H1 (cell line): ENCODE measurements at regions not wholly inside any gene's neighbourhood (a gene's known extent, or its start where the extent isn't known, plus 50 kb on each side); places are given as distances from the start of the nearest gene placed in this dataset.

ENCODE experiments used
- CTCF ChIA-PET: fragments of 300-600 bp; sonication (Branson Sonifier 250); formaldehyde crosslinking; loops from one replicate; lab custom pipeline; 2021; ENCODE audit not compliant: partially characterized antibody; lab: Charles Lee
- POLR2A ChIA-PET: fragments of 300-600 bp; sonication (Branson Sonifier 250); formaldehyde crosslinking; loops from one replicate; lab custom pipeline; 2021; ENCODE audit warnings: inconsistent platforms; ENCODE audit not compliant: partially characterized antibody; lab: Charles Lee
- DNase-seq, 2 experiments: peaks; one replicate each; pipeline versions ENCODE4 v3.0.0 to v3.0.0-alpha.2; 2010 to 2022; ENCODE audit warnings: low spot score in 2 of 2, low read depth in 1 of 2, mixed read lengths in 1 of 2
- FAIRE-seq: peaks from 2 replicates; lab custom pipeline; 2011; peaks lifted over from hg19 to GRCh38; lab: Jason Lieb, UNC
- H2AFZ ChIP-seq: 2 replicates; pipeline ENCODE4 v1.8.1; 2012; ENCODE audit warnings: low read length, inconsistent platforms
- H2AK5ac ChIP-seq: 2 replicates; pipeline ENCODE4 v1.6.1; 2013; ENCODE audit warnings: low read depth, low read length
- H2BK120ac ChIP-seq: replicated peaks from 2 replicates; pipeline ENCODE3; 2013; ENCODE audit warnings: low read depth, low read length, inconsistent platforms
- H2BK12ac ChIP-seq: 2 replicates; pipeline ENCODE4 v1.6.1; 2013; ENCODE audit warnings: low read depth, low read length
- H2BK15ac ChIP-seq: 2 replicates; pipeline ENCODE4 v1.6.1; 2013; ENCODE audit warnings: low read length
- H2BK20ac ChIP-seq: 2 replicates; pipeline ENCODE4 v1.6.1; 2013; ENCODE audit warnings: low read length
- H2BK5ac ChIP-seq: 2 replicates; pipeline ENCODE4 v1.6.1; 2013; ENCODE audit warnings: low read depth, low read length
- H3K14ac ChIP-seq: 2 replicates; pipeline ENCODE4 v1.6.1; 2013; ENCODE audit warnings: inconsistent platforms; ENCODE audit not compliant: insufficient read length
- H3K18ac ChIP-seq: 2 replicates; pipeline ENCODE4 v1.6.1; 2013; ENCODE audit warnings: low read length; ENCODE audit errors: extremely low read depth
- H3K23ac ChIP-seq: 2 replicates; pipeline ENCODE4 v1.6.1; 2013; ENCODE audit warnings: inconsistent platforms; ENCODE audit not compliant: insufficient read length
- H3K23me2 ChIP-seq: 2 replicates; pipeline ENCODE4 v1.6.1; 2013; ENCODE audit warnings: low read depth, low read length
- H3K27ac ChIP-seq: 2 replicates; pipeline ENCODE4 v1.6.1; 2011; ENCODE audit warnings: low read depth, low read length, inconsistent platforms
- H3K27me3 ChIP-seq, 4 experiments: replicated peaks in 1 of 4; 1 replicate in 1 of 4; 2 replicates in 3 of 4; pipeline versions ENCODE4 v1.6.1 to v1.8.1; 2011 to 2013; ENCODE audit warnings: low read length in 3 of 4, mild to moderate bottlenecking in 3 of 4, inconsistent platforms in 2 of 4, mixed read lengths in 2 of 4, moderate library complexity in 1 of 4; ENCODE audit not compliant: control insufficient read depth in 3 of 4, insufficient read depth in 3 of 4; ENCODE audit errors: extremely low read depth in 1 of 4
- H3K36me3 ChIP-seq, 4 experiments: 2 replicates each; pipeline versions ENCODE4 v1.6.1 to v1.8.1; 2011 to 2013; ENCODE audit warnings: mild to moderate bottlenecking in 4 of 4, low read length in 3 of 4, moderate library complexity in 2 of 4, control low read depth in 1 of 4, inconsistent platforms in 1 of 4; ENCODE audit not compliant: insufficient read depth in 4 of 4, control insufficient read depth in 2 of 4
- H3K4ac ChIP-seq: replicated peaks from 2 replicates; pipeline ENCODE3; 2013; ENCODE audit warnings: low read length, low read depth, mixed read lengths, inconsistent platforms; ENCODE audit not compliant: insufficient read length
- H3K4me1 ChIP-seq, 4 experiments: replicated peaks in 1 of 4; 1 replicate in 1 of 4; 2 replicates in 3 of 4; pipeline versions ENCODE4 v1.6.1 to v1.8.1; 2011 to 2013; ENCODE audit warnings: low read length in 3 of 4, inconsistent platforms in 2 of 4, mixed read lengths in 1 of 4; ENCODE audit not compliant: insufficient read depth in 4 of 4, control insufficient read depth in 3 of 4
- H3K4me2 ChIP-seq, 2 experiments: 2 replicates each; pipeline versions ENCODE4 v1.6.1 to v1.8.1; 2011 to 2013; ENCODE audit warnings: low read depth in 2 of 2, low read length in 2 of 2, control low read depth in 1 of 2, inconsistent platforms in 1 of 2, mild to moderate bottlenecking in 1 of 2; ENCODE audit not compliant: insufficient read depth in 1 of 2
- H3K4me3 ChIP-seq, 4 experiments: fragments of 200-600, 300-600 bp in 1 of 4; sonication (generic), shearing (Covaris generic), sonication (Bioruptor Twin) in 1 of 4; 2 replicates each; pipeline versions ENCODE4 v1.5.1 to v1.8.1; 2011 to 2016; ENCODE audit warnings: low read length in 4 of 4, low read depth in 3 of 4, control low read depth in 2 of 4, inconsistent platforms in 2 of 4, mild to moderate bottlenecking in 2 of 4, mixed read lengths in 1 of 4, moderate library complexity in 1 of 4; ENCODE audit not compliant: insufficient read depth in 2 of 4; ENCODE audit errors: extremely low read depth in 1 of 4
- H3K56ac ChIP-seq: replicated peaks from 2 replicates; pipeline ENCODE3; 2013; ENCODE audit warnings: low read depth, mild to moderate bottlenecking, mixed read lengths, low read length, inconsistent platforms; ENCODE audit not compliant: insufficient read length
- H3K79me1 ChIP-seq: 2 replicates; pipeline ENCODE4 v1.6.1; 2013; ENCODE audit warnings: low read depth, low read length, control low read depth
- H3K79me2 ChIP-seq, 2 experiments: 2 replicates each; pipeline versions ENCODE4 v1.6.1 to v1.8.1; 2012 to 2013; ENCODE audit warnings: low read length in 2 of 2, mild to moderate bottlenecking in 2 of 2, inconsistent platforms in 1 of 2; ENCODE audit not compliant: insufficient read depth in 2 of 2, control insufficient read depth in 1 of 2
- H3K9ac ChIP-seq, 4 experiments: replicated peaks in 1 of 4; 1 replicate in 1 of 4; 2 replicates in 3 of 4; pipeline versions ENCODE4 v1.6.1 to v1.8.1; 2011 to 2013; ENCODE audit warnings: low read depth in 3 of 4, low read length in 3 of 4, control low read depth in 2 of 4, mild to moderate bottlenecking in 2 of 4, moderate library complexity in 2 of 4, inconsistent platforms in 1 of 4; ENCODE audit errors: extremely low read depth in 1 of 4
- H3K9me3 ChIP-seq, 2 experiments: 2 replicates each; pipeline versions ENCODE4 v1.6.1 to v1.8.1; 2012 to 2013; ENCODE audit warnings: mild to moderate bottlenecking in 2 of 2, moderate library complexity in 2 of 2, control low read depth in 1 of 2, inconsistent platforms in 1 of 2, low read depth in 1 of 2, low read length in 1 of 2, mixed read lengths in 1 of 2; ENCODE audit not compliant: insufficient read depth in 2 of 2
- H4K20me1 ChIP-seq, 2 experiments: replicated peaks in 1 of 2; 2 replicates each; pipeline versions ENCODE3 to v1.8.1; 2011 to 2013; ENCODE audit warnings: inconsistent platforms in 2 of 2, low read length in 2 of 2, mild to moderate bottlenecking in 1 of 2; ENCODE audit not compliant: insufficient read depth in 2 of 2, control insufficient read depth in 1 of 2
- H4K5ac ChIP-seq: 2 replicates; pipeline ENCODE4 v1.6.1; 2013; ENCODE audit warnings: low read length, low read depth, mixed read lengths, inconsistent platforms; ENCODE audit not compliant: insufficient read length
- H4K8ac ChIP-seq: 2 replicates; pipeline ENCODE4 v1.8.0; 2013; ENCODE audit warnings: mild to moderate bottlenecking, moderate library complexity, low read length, inconsistent platforms; ENCODE audit not compliant: insufficient read depth; ENCODE audit errors: extremely low read depth
- H4K91ac ChIP-seq: replicated peaks from 2 replicates; pipeline ENCODE3; 2013; ENCODE audit warnings: low read length, mixed read lengths, inconsistent platforms; ENCODE audit not compliant: insufficient read length
- ASH2L ChIP-seq: fragments of 200-600, 300-600 bp; sonication (generic); IDR thresholded peaks from one replicate; pipeline ENCODE4 v1.7.1; 2017; ENCODE audit warnings: low read length
- EP300 ChIP-seq, 2 experiments: IDR thresholded peaks; 1 replicate in 1 of 2; 2 replicates in 1 of 2; pipeline ENCODE4 v1.6.1; 2011 to 2012; ENCODE audit warnings: low read depth in 2 of 2, low read length in 2 of 2, mild to moderate bottlenecking in 2 of 2, borderline replicate concordance in 1 of 2, inconsistent platforms in 1 of 2, moderate library complexity in 1 of 2
- TAF7 ChIP-seq: optimal IDR thresholded peaks from 2 replicates; pipeline ENCODE3; 2011; ENCODE audit warnings: low read depth, mild to moderate bottlenecking, inconsistent platforms, low read length, moderate library complexity, borderline replicate concordance
- WGBS, 2 experiments: shearing (Covaris generic) in 1 of 2; methylation state at CpG; one replicate each; pipeline versions ENCODE4 v1.1.6 to v1.1.7; 2013 to 2015; ENCODE audit warnings: low lambda C conversion rate in 2 of 2, mixed read lengths in 2 of 2, inconsistent platforms in 1 of 2, low coverage in 1 of 2, missing lambda C conversion rate in 1 of 2; ENCODE audit not compliant: insufficient replicate concordance in 2 of 2, insufficient coverage in 1 of 2, insufficient read length in 1 of 2; ENCODE audit errors: extremely low coverage in 1 of 2, missing lambda C conversion rate in 1 of 2; 5-methylcytosine and 5-hydroxymethylcytosine counted together

DNA sequence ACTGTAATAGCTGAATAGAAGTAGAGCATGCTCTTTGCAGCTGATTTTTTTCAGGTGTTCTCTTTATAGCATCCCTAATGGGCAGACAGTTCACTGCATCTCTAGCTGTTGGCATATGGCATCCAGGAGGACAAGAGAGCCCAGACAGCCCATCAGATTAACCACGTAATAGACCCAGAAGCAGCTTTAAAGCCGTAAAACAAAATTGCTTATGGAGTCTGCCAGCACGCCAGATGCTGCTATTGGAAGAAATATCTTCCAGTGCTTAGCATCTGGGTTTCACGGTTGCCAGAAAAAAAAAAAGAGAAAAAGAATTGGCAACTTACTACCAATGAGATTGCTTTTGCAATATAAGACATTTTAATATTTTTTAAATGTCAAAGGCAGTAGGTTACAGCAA, 869.4 kb upstream of the NUDT12 start:
- Histone ChIP-seq H3K4ac (no peak overlapping the region), H2AFZ (no peak overlapping the region), H3K56ac (no peak overlapping the region), H3K4me1 (no peaks in the 10 kb centered on the region), H2BK120ac (no peak overlapping the region), H3K4me3 (no peak overlapping the region), H3K9me3 (no peaks in the 10 kb centered on the region), H4K8ac (no peak overlapping the region), H2BK12ac (no peak overlapping the region), H3K27me3 (no peaks in the 10 kb centered on the region), H2BK20ac (no peak overlapping the region), H4K5ac (no peak overlapping the region), H2BK15ac (no peak overlapping the region), H2AK5ac (no peak overlapping the region), H4K20me1 (no peaks in the 10 kb centered on the region), H2BK5ac (no peak overlapping the region), H3K23me2 (no peaks in the 10 kb centered on the region), H3K9ac (no peak overlapping the region), H3K79me2 (no peaks in the 10 kb centered on the region), H3K14ac (no peak overlapping the region), H3K27ac (no peak overlapping the region), H3K79me1 (no peaks in the 10 kb centered on the region), H3K23ac (no peak overlapping the region), H3K36me3 (no peaks in the 10 kb centered on the region), H3K18ac (no peak overlapping the region), H3K4me2 (no peak overlapping the region), H4K91ac (no peak overlapping the region)
- DNase-seq (no peak), FAIRE-seq (no peak)
- 84% methylated on average over 4 of the region's 4 CpGs; no CpG with 5 or more reads in 1 of the 2 experiments for WGBS, 2 experiments
- POLR2A ChIA-PET = no interaction called here
- CTCF ChIA-PET = interaction anchor here (1.3 kb wide), 1 partner anchor 20 kb away, joined by 6 read pairs; no protein-coding TSS in a partner anchor
- TF ChIP-seq EP300 (IDR thresholded peaks at IDR 0.05; ENCODE audit: borderline replicate concordance in 1 of 2, low read depth in 2 of 2, low read length in 2 of 2) (no peak), TAF7 (no peak), ASH2L (no peak)
